PC-9 (cell line): ENCODE measurements at regions not wholly inside any gene's neighbourhood (a gene's known extent, or its start where the extent isn't known, plus 50 kb on each side); places are given as distances from the start of the nearest gene placed in this dataset.
"Not testable (repeated sequence)": the region's sequence is repeated elsewhere in the genome, so short reads cannot be mapped to it uniquely, and the experiment has no call there.

Experiments
- BruUV-seq: library from RNA; stranded (reverse); fragments of 400-500 nt; replicated peaks from 2 replicates; lab custom pipeline; 2021; lab: Mats Ljungman, UMichigan
- CTCF ChIA-PET: fragments of 300-600 bp; sonication (Branson Sonifier 250); formaldehyde crosslinking; loops from one replicate; lab custom pipeline; 2022; ENCODE audit warnings: antibody characterized with exemption; lab: Charles Lee
- POLR2A ChIA-PET: fragments of 300-600 bp; sonication (Branson Sonifier 250); formaldehyde crosslinking; loops from one replicate; lab custom pipeline; 2022; ENCODE audit warnings: antibody characterized with exemption; ENCODE audit not compliant: unreplicated experiment; lab: Charles Lee
- DNase-seq, 2 experiments: peaks; one replicate each; pipeline versions ENCODE4 v3.0.0 to v3.0.0-alpha.2; 2015 to 2022; ENCODE audit warnings: mixed read lengths in 1 of 2
- H2AFZ ChIP-seq: fragments of 200-600 bp; sonication (generic); 2 replicates; pipeline ENCODE4 v1.8.1; 2017; ENCODE audit warnings: antibody characterized with exemption
- H3F3A ChIP-seq: fragments of 200-600 bp; sonication (generic); 2 replicates; pipeline ENCODE4 v1.8.1; 2017; ENCODE audit warnings: antibody characterized with exemption, mild to moderate bottlenecking, low read depth; ENCODE audit not compliant: insufficient read depth
- H3K27ac ChIP-seq: fragments of 200-600 bp; sonication (generic); 2 replicates; pipeline ENCODE4 v1.6.1; 2016; ENCODE audit warnings: mixed run types
- H3K27me3 ChIP-seq: fragments of 200-600 bp; sonication (generic); 2 replicates; pipeline ENCODE4 v1.6.1; 2016; ENCODE audit warnings: low read depth, mixed run types; ENCODE audit not compliant: insufficient read depth
- H3K36me3 ChIP-seq: fragments of 200-600 bp; sonication (generic); 2 replicates; pipeline ENCODE4 v1.6.1; 2016; ENCODE audit warnings: low read depth, mixed run types
- H3K4me1 ChIP-seq: fragments of 200-600 bp; sonication (generic); replicated peaks from 2 replicates; pipeline ENCODE4 v1.6.1; 2016; ENCODE audit warnings: mixed run types; ENCODE audit not compliant: insufficient read depth
- H3K4me2 ChIP-seq: fragments of 200-600 bp; sonication (generic); 2 replicates; pipeline ENCODE4 v1.6.1; 2017; ENCODE audit warnings: mixed run types
- H3K4me3 ChIP-seq: fragments of 200-600 bp; sonication (generic); 2 replicates; pipeline ENCODE4 v1.6.1; 2016; ENCODE audit warnings: mixed run types
- H3K79me2 ChIP-seq: fragments of 200-600 bp; sonication (generic); 2 replicates; pipeline ENCODE4 v1.6.1; 2017; ENCODE audit warnings: low read depth, mixed run types
- H3K9me2 ChIP-seq: fragments of 200-600 bp; sonication (generic); 2 replicates; pipeline ENCODE4 v1.8.1; 2017; ENCODE audit warnings: mild to moderate bottlenecking; ENCODE audit not compliant: insufficient read depth
- H3K9me3 ChIP-seq: fragments of 200-600 bp; sonication (generic); 2 replicates; pipeline ENCODE4 v1.8.1; 2016; ENCODE audit warnings: low read depth; ENCODE audit not compliant: insufficient read depth
- H4K20me1 ChIP-seq: fragments of 200-600 bp; sonication (generic); 2 replicates; pipeline ENCODE4 v1.8.1; 2017; ENCODE audit not compliant: insufficient read depth
- CTCF ChIP-seq: fragments of 200-600 bp; sonication (generic); conservative IDR thresholded peaks from 2 replicates; pipeline ENCODE4 v1.6.1; 2017; ENCODE audit warnings: mixed run types, antibody characterized with exemption, mild to moderate bottlenecking, moderate library complexity
- EZH2 ChIP-seq: fragments of 200-600 bp; sonication (generic); IDR thresholded peaks from 2 replicates; pipeline ENCODE4 v1.8.0; 2017; ENCODE audit warnings: antibody characterized with exemption, low read depth
- intact Hi-C: fragments of 100-400 bp; cut with micrococcal nuclease; formaldehyde crosslinking; loops from one replicate; pipeline ENCODE4 v1.10.0; 2022; ENCODE audit not compliant: unreplicated experiment

- Histone ChIP-seq H3K9me3 (no peaks in the 10 kb centered on the region), H3K9me2 (no peaks in the 10 kb centered on the region), H3K36me3 (no peaks in the 10 kb centered on the region), H2AFZ (no peak overlapping the region), H3K4me3 (no peak overlapping the region), H3K79me2 (no peaks in the 10 kb centered on the region), H3K4me1 (no peaks in the 10 kb centered on the region), H3K4me2 (no peak overlapping the region), H3F3A (no peaks in the 10 kb centered on the region), H3K27me3 (no peaks in the 10 kb centered on the region), H4K20me1 (no peaks in the 10 kb centered on the region), H3K27ac (no peak overlapping the region)
- BruUV-seq = no TSS peak
- DNase-seq = no peak
- intact Hi-C loops = no loop called here
- TF ChIP-seq CTCF (no peak), EZH2 (no peak)
- ChIA-PET POLR2A (no interaction called here), CTCF (no interaction called here)
Measured at GRCh38 chr6:121732641-121733040, 297.2 kb downstream of the GJA1 start.

GRCh38 chr6:121733234-121733633 is 297.8 kb downstream of the GJA1 start:
- Histone ChIP-seq H3K4me2 (no peak overlapping the region), H3K4me3 (no peak overlapping the region), H3K4me1 (no peaks in the 10 kb centered on the region), H3K79me2 (no peaks in the 10 kb centered on the region), H3K27me3 (no peaks in the 10 kb centered on the region), H3K27ac (no peak overlapping the region), H3F3A (no peaks in the 10 kb centered on the region), H3K9me2 (no peaks in the 10 kb centered on the region), H3K9me3 (no peaks in the 10 kb centered on the region), H2AFZ (no peak overlapping the region), H4K20me1 (no peaks in the 10 kb centered on the region), H3K36me3 (no peaks in the 10 kb centered on the region)
- CTCF ChIA-PET = no interaction called here
- no peak for DNase-seq
- BruUV-seq = no TSS peak
- TF ChIP-seq EZH2 (no peak), CTCF (no peak)
- POLR2A ChIA-PET = no interaction called here
- intact Hi-C loops = no loop called here

- H4K20me1 ChIP-seq, H3K4me3 ChIP-seq, intact Hi-C loops, DNase-seq, H3K27ac ChIP-seq, H3K27me3 ChIP-seq, H2AFZ ChIP-seq, H3K4me2 ChIP-seq, H3K79me2 ChIP-seq, H3F3A ChIP-seq, BruUV-seq, H3K36me3 ChIP-seq, H3K9me3 ChIP-seq, H3K9me2 ChIP-seq, H3K4me1 ChIP-seq, CTCF ChIA-PET, POLR2A ChIA-PET: not testable (repeated sequence)
Measured at GRCh38 chr6:121740188-121740587, 304.7 kb downstream of the GJA1 start.

GRCh38 chr6:121743691-121744090 is 308.2 kb downstream of the GJA1 start:
- TF ChIP-seq EZH2 (no peak), CTCF (no peak)
- intact Hi-C loops = no loop called here

More at GRCh38 chr6:121743691-121744090, 308.2 kb downstream of the GJA1 start:
- no peaks in the 10 kb centered on the region for H3K9me2 ChIP-seq
- H3K36me3 ChIP-seq = no peaks in the 10 kb centered on the region
- H3K9me3 ChIP-seq = no peaks in the 10 kb centered on the region
- ChIA-PET POLR2A (interaction anchor here (0.7 kb wide), 1 partner anchor 86 kb away, joined by 7 read pairs; no protein-coding TSS in a partner anchor), CTCF (no interaction called here)
- no TSS peak for BruUV-seq
- no peaks in the 10 kb centered on the region for H4K20me1 ChIP-seq
- no peak overlapping the region for H2AFZ ChIP-seq
- H3K27ac ChIP-seq = no peak overlapping the region
- H3K4me2 ChIP-seq = no peak overlapping the region
- no peak for DNase-seq
- no peaks in the 10 kb centered on the region for H3F3A ChIP-seq
- no peaks in the 10 kb centered on the region for H3K27me3 ChIP-seq
- H3K79me2 ChIP-seq = no peaks in the 10 kb centered on the region
- no peak overlapping the region for H3K4me3 ChIP-seq
- no peaks in the 10 kb centered on the region for H3K4me1 ChIP-seq
